GM12878 (cell line): ENCODE measurements at regions not wholly inside any gene's neighbourhood (a gene's known extent, or its start where the extent isn't known, plus 50 kb on each side); places are given as distances from the start of the nearest gene placed in this dataset.

Experiments
- ATAC-seq: fragments of 200-7000 bp; cut with Tn5 transposase; 3 replicates; pipeline ENCODE4 v1.9.1; 2020; ENCODE audit warnings: mild to moderate bottlenecking, moderate library complexity
- BruUV-seq: library from RNA; stranded (reverse); fragments of 400-500 nt; replicated peaks from 2 replicates; lab custom pipeline; 2021; lab: Mats Ljungman, UMichigan
- CTCF ChIA-PET: fragments of 300-600 bp; sonication (Branson Sonifier 250); formaldehyde crosslinking; extraction: SDS; loops from one replicate; lab custom pipeline; 2021; ENCODE audit warnings: inconsistent platforms; lab: Yijun Ruan, JAX
- POLR2A ChIA-PET: fragments of 350-600 bp; formaldehyde crosslinking; extraction: SDS; loops from one replicate; lab custom pipeline; 2021; ENCODE audit warnings: inconsistent platforms; lab: Charles Lee
- RAD21 ChIA-PET: fragments of 300-600 bp; sonication (Branson Sonifier 250); formaldehyde crosslinking; loops from one replicate; lab custom pipeline; 2023; ENCODE audit warnings: antibody characterized with exemption; ENCODE audit not compliant: unreplicated experiment; lab: Charles Lee
- SMC1A ChIA-PET: fragments of 300-600 bp; sonication (Branson Sonifier 250); formaldehyde crosslinking; loops from one replicate; lab custom pipeline; 2023; ENCODE audit not compliant: unreplicated experiment, uncharacterized antibody; lab: Charles Lee
- DNase-seq: peaks from one replicate; pipeline ENCODE4 v3.0.0-alpha.2; 2011; ENCODE audit warnings: low read depth, low spot score
- FAIRE-seq: peaks from 3 replicates; lab custom pipeline; 2011; peaks lifted over from hg19 to GRCh38; lab: Jason Lieb, UNC
- H2AFZ ChIP-seq: 2 replicates; pipeline ENCODE4 v1.6.0; 2011; ENCODE audit warnings: low read depth, low read length, control low read depth; ENCODE audit not compliant: control insufficient read depth
- H3K27ac ChIP-seq: 2 replicates; pipeline ENCODE4 v1.5.1; 2011; ENCODE audit warnings: control low read depth; ENCODE audit not compliant: control insufficient read depth, insufficient read depth
- H3K27me3 ChIP-seq, 2 experiments: replicated peaks in 1 of 2; 2 replicates each; pipeline versions ENCODE4 v1.6.0 to v1.6.1; 2011; ENCODE audit warnings: low read length in 1 of 2; ENCODE audit not compliant: control insufficient read depth in 2 of 2, insufficient read depth in 2 of 2
- H3K36me3 ChIP-seq, 2 experiments: 2 replicates each; pipeline ENCODE4 v1.5.1; 2011; ENCODE audit warnings: low read length in 1 of 2; ENCODE audit not compliant: control insufficient read depth in 2 of 2, insufficient read depth in 2 of 2
- H3K4me1 ChIP-seq: 2 replicates; pipeline ENCODE4 v1.6.1; 2011; ENCODE audit warnings: mild to moderate bottlenecking, low read length, moderate library complexity, mixed read lengths; ENCODE audit not compliant: control insufficient read depth, insufficient read depth
- H3K4me2 ChIP-seq: 2 replicates; pipeline ENCODE4 v1.6.0; 2011; ENCODE audit warnings: control low read depth; ENCODE audit not compliant: control insufficient read depth, insufficient read depth
- H3K4me3 ChIP-seq: fragments of 200-600 bp; sonication (generic); 2 replicates; pipeline ENCODE4 v1.5.1; 2016
- H3K79me2 ChIP-seq: 2 replicates; pipeline ENCODE4 v1.6.0; 2011; ENCODE audit warnings: low read length; ENCODE audit not compliant: control insufficient read depth, insufficient read depth
- H3K9ac ChIP-seq: 2 replicates; pipeline ENCODE4 v1.8.0; 2011; ENCODE audit warnings: low read length, control low read depth, mixed read lengths; ENCODE audit not compliant: control insufficient read depth, insufficient read depth
- H3K9me3 ChIP-seq: replicated peaks from 3 replicates; pipeline ENCODE4 v1.5.1; 2011; ENCODE audit warnings: mild to moderate bottlenecking, low read length; ENCODE audit not compliant: control insufficient read depth, insufficient read depth
- H4K20me1 ChIP-seq: 2 replicates; pipeline ENCODE4 v1.6.0; 2011; ENCODE audit not compliant: control insufficient read depth, insufficient read depth
- BRCA1 ChIP-seq: IDR thresholded peaks from 2 replicates; pipeline ENCODE4 v1.6.1; 2011; ENCODE audit warnings: low read depth, low read length, improper control_type of control experiment
- CEBPB ChIP-seq, 2 experiments: fragments of 150-350 bp in 1 of 2; IDR thresholded peaks; 2 replicates each; pipeline ENCODE4 v1.6.1; 2012 to 2014; ENCODE audit warnings: low read depth in 2 of 2, low read length in 2 of 2, borderline replicate concordance in 1 of 2, inconsistent platforms in 1 of 2
- CHD2 ChIP-seq: IDR thresholded peaks from 2 replicates; pipeline ENCODE4 v1.6.1; 2011; ENCODE audit warnings: low read depth, low read length, improper control_type of control experiment, borderline replicate concordance
- CTCF ChIP-seq, 3 experiments: IDR thresholded peaks in 2 of 3; conservative IDR thresholded peaks in 1 of 3; 2 replicates each; pipeline ENCODE4 v1.5.1; 2011; ENCODE audit warnings: low read depth in 3 of 3, low read length in 3 of 3, mild to moderate bottlenecking in 3 of 3, control low read depth in 2 of 3, moderate library complexity in 2 of 3, inconsistent platforms in 1 of 3, mixed read lengths in 1 of 3; ENCODE audit not compliant: control insufficient read depth in 2 of 3, insufficient read depth in 1 of 3; ENCODE audit errors: extremely low read depth in 1 of 3
- GABPA ChIP-seq: IDR thresholded peaks from 2 replicates; pipeline ENCODE4 v1.6.1; 2014; ENCODE audit warnings: antibody characterized with exemption, low read depth, mild to moderate bottlenecking, inconsistent platforms
- HDAC2 ChIP-seq: fragments of 200-600 bp; sonication (generic); IDR thresholded peaks from 2 replicates; pipeline ENCODE4 v1.6.1; 2017
- HSF1 ChIP-seq: fragments of 150-350 bp; IDR thresholded peaks from 2 replicates; pipeline ENCODE4 v1.6.1; 2014; ENCODE audit warnings: mild to moderate bottlenecking, low read depth, low read length
- IKZF1 ChIP-seq: fragments of 450-650 bp; conservative IDR thresholded peaks from 2 replicates; pipeline ENCODE4 v1.6.1; 2017; ENCODE audit warnings: antibody characterized with exemption, mild to moderate bottlenecking
- JUNB ChIP-seq: IDR thresholded peaks from 2 replicates; pipeline ENCODE4 v1.6.1; 2016; ENCODE audit warnings: antibody characterized with exemption, mild to moderate bottlenecking
- KAT2A ChIP-seq: conservative IDR thresholded peaks from 2 replicates; pipeline ENCODE4 v1.6.1; 2011; ENCODE audit warnings: low read depth, low read length; ENCODE audit not compliant: control insufficient read depth
- MEF2A ChIP-seq: IDR thresholded peaks from 2 replicates; pipeline ENCODE4 v1.6.1; 2011; ENCODE audit warnings: low read depth, mild to moderate bottlenecking, low read length, moderate library complexity; ENCODE audit not compliant: insufficient read depth
- MTA3 ChIP-seq: IDR thresholded peaks from 2 replicates; pipeline ENCODE4 v1.6.1; 2012; ENCODE audit warnings: low read length, inconsistent platforms, borderline replicate concordance
- NFIC ChIP-seq: IDR thresholded peaks from 2 replicates; pipeline ENCODE4 v1.6.1; 2012; ENCODE audit warnings: low read depth, mild to moderate bottlenecking, inconsistent platforms, low read length, moderate library complexity
- NR2C1 ChIP-seq: fragments of 450-650 bp; IDR thresholded peaks from 2 replicates; pipeline ENCODE4 v1.6.1; 2017; ENCODE audit warnings: antibody characterized with exemption, mild to moderate bottlenecking, moderate library complexity
- RUNX3 ChIP-seq: IDR thresholded peaks from 2 replicates; pipeline ENCODE4 v1.6.1; 2012; ENCODE audit warnings: low read length, inconsistent platforms
- SMAD1 ChIP-seq: fragments of 450-650 bp; IDR thresholded peaks from 2 replicates; pipeline ENCODE4 v1.6.1; 2018; ENCODE audit warnings: mild to moderate bottlenecking, low read depth; ENCODE audit not compliant: partially characterized antibody
- TARDBP ChIP-seq: IDR thresholded peaks from 2 replicates; pipeline ENCODE4 v1.6.1; 2016; ENCODE audit warnings: borderline replicate concordance
- TCF7 ChIP-seq: IDR thresholded peaks from 2 replicates; pipeline ENCODE4 v1.6.1; 2014; ENCODE audit warnings: antibody characterized with exemption, borderline replicate concordance
- ZBED1 ChIP-seq: IDR thresholded peaks from 2 replicates; pipeline ENCODE4 v1.6.1; 2016; ENCODE audit warnings: borderline replicate concordance
- WGBS: methylation state at CpG from one replicate; pipeline ENCODE4 v1.1.6; 2016; ENCODE audit warnings: low lambda C conversion rate; ENCODE audit not compliant: insufficient replicate concordance, insufficient coverage; ENCODE audit errors: missing lambda C conversion rate; 5-methylcytosine and 5-hydroxymethylcytosine counted together
- in situ Hi-C: fragments of 300-500 bp; cut with MboI; formaldehyde crosslinking; loops from 9 replicates; pipeline ENCODE4 v1.14.3; 2018; ENCODE audit warnings: mixed read lengths
- intact Hi-C: fragments of 100-400 bp; cut with micrococcal nuclease; formaldehyde crosslinking; loops from one replicate; pipeline ENCODE4 v1.14.2; 2022; ENCODE audit not compliant: unreplicated experiment

DNA sequence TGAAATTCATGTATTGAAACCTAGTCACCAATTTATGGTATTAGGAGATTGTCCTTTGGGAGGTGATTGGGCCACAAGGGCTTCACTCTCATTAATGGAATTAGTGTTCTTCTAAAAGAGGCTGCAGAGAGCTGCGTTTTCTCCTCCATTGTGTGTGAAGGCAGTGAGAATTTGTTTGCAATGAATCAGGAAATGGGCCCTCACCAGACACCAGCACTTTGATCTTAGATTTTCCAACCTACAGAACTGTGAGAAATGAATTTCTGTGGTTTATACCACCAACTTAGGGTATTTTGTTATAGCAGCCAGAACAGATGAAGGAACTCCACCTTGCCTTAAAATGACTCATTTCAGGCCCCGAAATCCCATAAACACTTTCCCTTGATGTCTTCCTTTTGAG lies 544.2 kb downstream of the RWDD3 start:
- ChIA-PET CTCF (no interaction called here), SMC1A (no interaction called here), RAD21 (interaction anchor here (1.0 kb wide), 1 partner anchor 19 kb away, joined by 3 read pairs; no protein-coding TSS in a partner anchor), POLR2A (no interaction called here)
- Histone ChIP-seq H3K27me3 (no peaks in the 10 kb centered on the region), H3K4me1 (no peaks in the 10 kb centered on the region), H3K9me3 (no peaks in the 10 kb centered on the region), H3K79me2 (no peaks in the 10 kb centered on the region), H3K4me3 (no peak overlapping the region), H3K36me3 (no peaks in the 10 kb centered on the region), H4K20me1 (no peaks in the 10 kb centered on the region), H3K27ac (no peak overlapping the region), H3K9ac (no peak overlapping the region), H3K4me2 (no peak overlapping the region), H2AFZ (no peak overlapping the region)
- DNase-seq (no peak), ATAC-seq (peak; percentile 52), FAIRE-seq (no peak)
- in situ Hi-C loops, result no loop called here
- no TSS peak for BruUV-seq
- peak; percentile 81 for TF ChIP-seq RUNX3
- TF ChIP-seq IKZF1, result peak; percentile 26; the same call in 1 of the 2 replicates
- no peak for TF ChIP-seq HDAC2
- TF ChIP-seq TCF7, result peak; percentile 75
- peak; percentile 66; the same call in 1 of the 2 replicates for TF ChIP-seq NFIC
- TF ChIP-seq GABPA, result no peak
- peak; percentile 35 for TF ChIP-seq JUNB
- no peak for TF ChIP-seq TARDBP
- TF ChIP-seq MEF2A, result no peak
- WGBS, result 0% methylated on average over 2 of the region's 2 CpGs
- intact Hi-C loops, result no loop called here

DNA sequence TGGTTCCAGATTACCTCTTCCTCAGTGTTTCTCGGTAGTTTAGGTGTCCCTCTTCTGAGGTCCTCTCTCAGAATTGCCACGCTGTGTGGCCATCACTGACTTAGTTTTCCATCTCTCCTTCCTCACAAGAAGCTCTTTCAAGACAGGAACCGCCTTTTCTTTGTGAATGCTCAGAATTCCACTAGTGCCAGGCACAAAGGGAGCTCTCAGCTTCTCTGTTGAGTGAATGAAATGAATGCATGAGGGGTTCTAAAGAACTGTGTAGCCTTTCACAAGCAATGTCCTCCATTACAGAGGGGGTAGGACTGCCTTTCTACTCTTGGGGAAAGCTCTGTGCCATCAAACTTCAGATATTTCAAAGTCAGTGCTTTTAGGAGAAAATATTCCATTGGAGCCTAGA lies 546.8 kb downstream of the RWDD3 start:
- in situ Hi-C loops (no loop called here), intact Hi-C loops (no loop called here)
- no TSS peak for BruUV-seq
- ChIA-PET RAD21 (no interaction called here), POLR2A (no interaction called here), SMC1A (interaction anchor here (1.0 to 1.1 kb wide), 2 partner anchors 10 to 14 kb away, joined by 4 read pairs; no protein-coding TSS in a partner anchor), CTCF (no interaction called here)
- 4% methylated on average over 3 of the region's 3 CpGs for WGBS
- ATAC-seq (no peak), FAIRE-seq (no peak), DNase-seq (no peak)
- no peaks in the 10 kb centered on the region for H4K20me1 ChIP-seq
- no peak overlapping the region for H3K4me3 ChIP-seq
- H3K27ac ChIP-seq, result no peak overlapping the region
- H3K4me1 ChIP-seq, result no peaks in the 10 kb centered on the region
- no peaks in the 10 kb centered on the region for H3K36me3 ChIP-seq
- H2AFZ ChIP-seq, result no peak overlapping the region
- no peak overlapping the region for H3K4me2 ChIP-seq
- H3K9me3 ChIP-seq, result no peaks in the 10 kb centered on the region
- H3K79me2 ChIP-seq, result no peaks in the 10 kb centered on the region
- H3K27me3 ChIP-seq, result no peaks in the 10 kb centered on the region
- TF ChIP-seq ZBED1 (no peak), MTA3 (no peak), CTCF (IDR thresholded peaks at IDR 0.05 in 2 of 3, conservative IDR thresholded peaks at IDR 0.05 in 1 of 3; ENCODE audit: control insufficient read depth in 2 of 3, extremely low read depth in 1 of 3, insufficient read depth in 1 of 3, low read depth in 3 of 3, low read length in 3 of 3) (no peak), SMAD1 (no peak), CHD2 (no peak), HSF1 (no peak), CEBPB (IDR thresholded peaks at IDR 0.05; ENCODE audit: borderline replicate concordance in 1 of 2, low read depth in 2 of 2, low read length in 2 of 2) (no peak), KAT2A (no peak), BRCA1 (no peak), NR2C1 (no peak)
- no peak overlapping the region for H3K9ac ChIP-seq
